ENCODE measurements at regions not wholly inside any gene's neighbourhood (a gene's known extent, or its start where the extent isn't known, plus 50 kb on each side); places are given as distances from the start of the nearest gene placed in this dataset.

GRCh38 chr4:59058543-59058942 is 1948.4 kb upstream of the IGFBP7 start:
- no peaks in the 10 kb centered on the region for H3K9me3 Mint-ChIP-seq (ENCODE audit: unreplicated experiment)
- no peak for TF ChIP-seq CTCF (IDR thresholded peaks at IDR 0.05; ENCODE audit: insufficient read depth, low read depth, low read length)
- TF ChIP-seq EZH2 (IDR thresholded peaks at IDR 0.05; ENCODE audit: insufficient read depth, low read length): no peak
- peaks cover 6% of the 10 kb centered on the region for H3K4me1 Mint-ChIP-seq (ENCODE audit: low read depth, unreplicated experiment)
- H4K20me1 ChIP-seq (ENCODE audit: insufficient read depth, low read length): no peaks in the 10 kb centered on the region
- FAIRE-seq (no peak), DNase-seq (ENCODE audit: low read depth) (no peak)
- H3K27me3 ChIP-seq (ENCODE audit: insufficient read depth, low read length): no peaks in the 10 kb centered on the region
- H3K27me3 Mint-ChIP-seq (ENCODE audit: low read depth, unreplicated experiment): no peaks in the 10 kb centered on the region
- no peaks in the 10 kb centered on the region for H3K4me1 ChIP-seq (ENCODE audit: insufficient read depth, low read length)
- no peak overlapping the region for H3K4me2 ChIP-seq (ENCODE audit: low read length)
- no peak overlapping the region for H3K27ac Mint-ChIP-seq (ENCODE audit: unreplicated experiment)
- no peaks in the 10 kb centered on the region for H3K79me2 ChIP-seq (ENCODE audit: insufficient read depth, low read length)
- H3K9me3 ChIP-seq (ENCODE audit: insufficient read depth, low read depth, low read length): peaks cover 4% of the 10 kb centered on the region
- H3K27ac ChIP-seq (ENCODE audit: low read depth, low read length): no peak overlapping the region
- no peaks in the 10 kb centered on the region for H3K36me3 ChIP-seq (ENCODE audit: insufficient read depth, low read length)
- H2AFZ ChIP-seq (ENCODE audit: low read depth, low read length): no peak overlapping the region
- no peak overlapping the region for H3K4me3 Mint-ChIP-seq (ENCODE audit: unreplicated experiment)
- no peaks in the 10 kb centered on the region for H3K36me3 Mint-ChIP-seq (ENCODE audit: low read depth, unreplicated experiment)
- H3K4me3 ChIP-seq (ENCODE audit: insufficient read depth, low read depth, low read length): no peak overlapping the region
- no peak overlapping the region for H3K9ac ChIP-seq (ENCODE audit: low read length)

GRCh38 chr4:59060002-59060846 is 1950.0 kb upstream of the IGFBP7 start:
- no peaks in the 10 kb centered on the region for H3K36me3 ChIP-seq (ENCODE audit: insufficient read depth, low read length)
- H3K9me3 ChIP-seq (ENCODE audit: insufficient read depth, low read depth, low read length): peaks cover 4% of the 10 kb centered on the region
- no peaks in the 10 kb centered on the region for H3K27me3 ChIP-seq (ENCODE audit: insufficient read depth, low read length)
- Mint-ChIP-seq H3K27ac (ENCODE audit: unreplicated experiment) (no peak overlapping the region), H3K9me3 (ENCODE audit: unreplicated experiment) (no peaks in the 10 kb centered on the region), H3K4me3 (ENCODE audit: unreplicated experiment) (no peak overlapping the region), H3K36me3 (ENCODE audit: low read depth, unreplicated experiment) (no peaks in the 10 kb centered on the region), H3K27me3 (ENCODE audit: low read depth, unreplicated experiment) (no peaks in the 10 kb centered on the region), H3K4me1 (ENCODE audit: low read depth, unreplicated experiment) (peaks cover 6% of the 10 kb centered on the region)
- FAIRE-seq (no peak), DNase-seq (ENCODE audit: low read depth) (no peak)
- no peak overlapping the region for H3K4me2 ChIP-seq (ENCODE audit: low read length)
- no peak overlapping the region for H3K27ac ChIP-seq (ENCODE audit: low read depth, low read length)
- no peak overlapping the region for H3K9ac ChIP-seq (ENCODE audit: low read length)
- no peaks in the 10 kb centered on the region for H3K4me1 ChIP-seq (ENCODE audit: insufficient read depth, low read length)
- TF ChIP-seq CTCF (IDR thresholded peaks at IDR 0.05; ENCODE audit: insufficient read depth, low read depth, low read length) (no peak), EZH2 (IDR thresholded peaks at IDR 0.05; ENCODE audit: insufficient read depth, low read length) (no peak)
- H4K20me1 ChIP-seq (ENCODE audit: insufficient read depth, low read length): no peaks in the 10 kb centered on the region
- H3K79me2 ChIP-seq (ENCODE audit: insufficient read depth, low read length): no peaks in the 10 kb centered on the region
- no peak overlapping the region for H2AFZ ChIP-seq (ENCODE audit: low read depth, low read length)
- H3K4me3 ChIP-seq (ENCODE audit: insufficient read depth, low read depth, low read length): no peak overlapping the region

GRCh38 chr4:59060895-59061294 is 1950.7 kb upstream of the IGFBP7 start:
- no peaks in the 10 kb centered on the region for H4K20me1 ChIP-seq (ENCODE audit: insufficient read depth, low read length)
- no peak overlapping the region for H3K4me3 ChIP-seq (ENCODE audit: insufficient read depth, low read depth, low read length)
- no peak overlapping the region for H2AFZ ChIP-seq (ENCODE audit: low read depth, low read length)
- Mint-ChIP-seq H3K4me1 (ENCODE audit: low read depth, unreplicated experiment) (peaks cover 6% of the 10 kb centered on the region), H3K36me3 (ENCODE audit: low read depth, unreplicated experiment) (no peaks in the 10 kb centered on the region), H3K27ac (ENCODE audit: unreplicated experiment) (no peak overlapping the region), H3K9me3 (ENCODE audit: unreplicated experiment) (no peaks in the 10 kb centered on the region), H3K4me3 (ENCODE audit: unreplicated experiment) (no peak overlapping the region), H3K27me3 (ENCODE audit: low read depth, unreplicated experiment) (no peaks in the 10 kb centered on the region)
- no peak overlapping the region for H3K9ac ChIP-seq (ENCODE audit: low read length)
- no peaks in the 10 kb centered on the region for H3K27me3 ChIP-seq (ENCODE audit: insufficient read depth, low read length)
- TF ChIP-seq CTCF (IDR thresholded peaks at IDR 0.05; ENCODE audit: insufficient read depth, low read depth, low read length) (no peak), EZH2 (IDR thresholded peaks at IDR 0.05; ENCODE audit: insufficient read depth, low read length) (no peak)
- H3K4me2 ChIP-seq (ENCODE audit: low read length): no peak overlapping the region
- H3K4me1 ChIP-seq (ENCODE audit: insufficient read depth, low read length): no peaks in the 10 kb centered on the region
- DNase-seq (ENCODE audit: low read depth): no peak
- H3K79me2 ChIP-seq (ENCODE audit: insufficient read depth, low read length): no peaks in the 10 kb centered on the region
- H3K36me3 ChIP-seq (ENCODE audit: insufficient read depth, low read length): no peaks in the 10 kb centered on the region
- H3K9me3 ChIP-seq (ENCODE audit: insufficient read depth, low read depth, low read length): peaks cover 4% of the 10 kb centered on the region
- H3K27ac ChIP-seq (ENCODE audit: low read depth, low read length): no peak overlapping the region
- FAIRE-seq: no peak

All from astrocyte (in vitro differentiated cells and primary cell).